Ovary (tissue), 3 donors: ENCODE measurements at regions not wholly inside any gene's neighbourhood (a gene's known extent, or its start where the extent isn't known, plus 50 kb on each side); places are given as distances from the start of the nearest gene placed in this dataset.

Source experiments
- POLR2A ChIP-seq: fragments of 450-650 bp; IDR thresholded peaks from one replicate; pipeline ENCODE4 v1.6.1; 2017; ENCODE audit warnings: antibody characterized with exemption, mild to moderate bottlenecking, moderate library complexity
- TF ChIP-seq, protein P1 (sequence below), 3 donors: fragments of 450-650 bp in 2 of 3; fragments of 200-600 bp in 1 of 3; IDR thresholded peaks; one replicate each; pipeline versions ENCODE4 v1.5.1 to v1.8.0; 2016 to 2022; ENCODE audit warnings: antibody characterized with exemption in 3 of 3, mild to moderate bottlenecking in 1 of 3
- donor health status: DM: no; HTN: no; CAD: no.

GRCh38 chr1:115218034-115218405 lies 120.0 kb downstream of the NGF start:
- no peak for TF ChIP-seq POLR2A
- TF ChIP-seq, protein P1, sequence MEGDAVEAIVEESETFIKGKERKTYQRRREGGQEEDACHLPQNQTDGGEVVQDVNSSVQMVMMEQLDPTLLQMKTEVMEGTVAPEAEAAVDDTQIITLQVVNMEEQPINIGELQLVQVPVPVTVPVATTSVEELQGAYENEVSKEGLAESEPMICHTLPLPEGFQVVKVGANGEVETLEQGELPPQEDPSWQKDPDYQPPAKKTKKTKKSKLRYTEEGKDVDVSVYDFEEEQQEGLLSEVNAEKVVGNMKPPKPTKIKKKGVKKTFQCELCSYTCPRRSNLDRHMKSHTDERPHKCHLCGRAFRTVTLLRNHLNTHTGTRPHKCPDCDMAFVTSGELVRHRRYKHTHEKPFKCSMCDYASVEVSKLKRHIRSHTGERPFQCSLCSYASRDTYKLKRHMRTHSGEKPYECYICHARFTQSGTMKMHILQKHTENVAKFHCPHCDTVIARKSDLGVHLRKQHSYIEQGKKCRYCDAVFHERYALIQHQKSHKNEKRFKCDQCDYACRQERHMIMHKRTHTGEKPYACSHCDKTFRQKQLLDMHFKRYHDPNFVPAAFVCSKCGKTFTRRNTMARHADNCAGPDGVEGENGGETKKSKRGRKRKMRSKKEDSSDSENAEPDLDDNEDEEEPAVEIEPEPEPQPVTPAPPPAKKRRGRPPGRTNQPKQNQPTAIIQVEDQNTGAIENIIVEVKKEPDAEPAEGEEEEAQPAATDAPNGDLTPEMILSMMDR (IDR thresholded peaks at IDR 0.05), result no peak
